Uterus (tissue), 2 donors: ENCODE measurements at regions not wholly inside any gene's neighbourhood (a gene's known extent, or its start where the extent isn't known, plus 50 kb on each side); places are given as distances from the start of the nearest gene placed in this dataset.

Source experiments
- CTCF ChIP-seq, 4 experiments: fragments of 200-600 bp in 2 of 4; fragments of 450-650 bp in 2 of 4; sonication (generic) in 2 of 4; IDR thresholded peaks; one replicate each; pipeline ENCODE4 v1.5.1; 2016 to 2019; ENCODE audit warnings: antibody characterized with exemption in 4 of 4, mild to moderate bottlenecking in 2 of 4, moderate library complexity in 1 of 4
- POLR2A ChIP-seq, 2 donors: fragments of 450-650 bp; IDR thresholded peaks; one replicate each; pipeline ENCODE4 v1.6.1; 2016; ENCODE audit warnings: antibody characterized with exemption in 2 of 2, mild to moderate bottlenecking in 1 of 2, moderate library complexity in 1 of 2

- no peak for TF ChIP-seq CTCF (IDR thresholded peaks at IDR 0.05)
- TF ChIP-seq POLR2A (IDR thresholded peaks at IDR 0.05), result no peak
Observed at GRCh38 chr21:38699048-38699447, 106.7 kb upstream of the ETS2 start.
